H1 (cell line): ENCODE measurements at regions not wholly inside any gene's neighbourhood (a gene's known extent, or its start where the extent isn't known, plus 50 kb on each side); places are given as distances from the start of the nearest gene placed in this dataset.
A peak's percentile ranks its signal among the peaks of the same experiment; 100 is the strongest.

Experiments used
- CTCF ChIA-PET: fragments of 300-600 bp; sonication (Branson Sonifier 250); formaldehyde crosslinking; loops from one replicate; lab custom pipeline; 2021; ENCODE audit not compliant: partially characterized antibody; lab: Charles Lee
- POLR2A ChIA-PET: fragments of 300-600 bp; sonication (Branson Sonifier 250); formaldehyde crosslinking; loops from one replicate; lab custom pipeline; 2021; ENCODE audit warnings: inconsistent platforms; ENCODE audit not compliant: partially characterized antibody; lab: Charles Lee
- DNase-seq, 2 experiments: peaks; one replicate each; pipeline versions ENCODE4 v3.0.0 to v3.0.0-alpha.2; 2010 to 2022; ENCODE audit warnings: low spot score in 2 of 2, low read depth in 1 of 2, mixed read lengths in 1 of 2
- FAIRE-seq: peaks from 2 replicates; lab custom pipeline; 2011; peaks lifted over from hg19 to GRCh38; lab: Jason Lieb, UNC
- H2AFZ ChIP-seq: 2 replicates; pipeline ENCODE4 v1.8.1; 2012; ENCODE audit warnings: low read length, inconsistent platforms
- H2AK5ac ChIP-seq: 2 replicates; pipeline ENCODE4 v1.6.1; 2013; ENCODE audit warnings: low read depth, low read length
- H2BK120ac ChIP-seq: replicated peaks from 2 replicates; pipeline ENCODE3; 2013; ENCODE audit warnings: low read depth, low read length, inconsistent platforms
- H2BK12ac ChIP-seq: 2 replicates; pipeline ENCODE4 v1.6.1; 2013; ENCODE audit warnings: low read depth, low read length
- H2BK15ac ChIP-seq: 2 replicates; pipeline ENCODE4 v1.6.1; 2013; ENCODE audit warnings: low read length
- H2BK20ac ChIP-seq: 2 replicates; pipeline ENCODE4 v1.6.1; 2013; ENCODE audit warnings: low read length
- H2BK5ac ChIP-seq: 2 replicates; pipeline ENCODE4 v1.6.1; 2013; ENCODE audit warnings: low read depth, low read length
- H3K14ac ChIP-seq: 2 replicates; pipeline ENCODE4 v1.6.1; 2013; ENCODE audit warnings: inconsistent platforms; ENCODE audit not compliant: insufficient read length
- H3K18ac ChIP-seq: 2 replicates; pipeline ENCODE4 v1.6.1; 2013; ENCODE audit warnings: low read length; ENCODE audit errors: extremely low read depth
- H3K23ac ChIP-seq: 2 replicates; pipeline ENCODE4 v1.6.1; 2013; ENCODE audit warnings: inconsistent platforms; ENCODE audit not compliant: insufficient read length
- H3K23me2 ChIP-seq: 2 replicates; pipeline ENCODE4 v1.6.1; 2013; ENCODE audit warnings: low read depth, low read length
- H3K27ac ChIP-seq: 2 replicates; pipeline ENCODE4 v1.6.1; 2011; ENCODE audit warnings: low read depth, low read length, inconsistent platforms
- H3K27me3 ChIP-seq, 4 experiments: replicated peaks in 1 of 4; 1 replicate in 1 of 4; 2 replicates in 3 of 4; pipeline versions ENCODE4 v1.6.1 to v1.8.1; 2011 to 2013; ENCODE audit warnings: low read length in 3 of 4, mild to moderate bottlenecking in 3 of 4, inconsistent platforms in 2 of 4, mixed read lengths in 2 of 4, moderate library complexity in 1 of 4; ENCODE audit not compliant: control insufficient read depth in 3 of 4, insufficient read depth in 3 of 4; ENCODE audit errors: extremely low read depth in 1 of 4
- H3K36me3 ChIP-seq, 4 experiments: 2 replicates each; pipeline versions ENCODE4 v1.6.1 to v1.8.1; 2011 to 2013; ENCODE audit warnings: mild to moderate bottlenecking in 4 of 4, low read length in 3 of 4, moderate library complexity in 2 of 4, control low read depth in 1 of 4, inconsistent platforms in 1 of 4; ENCODE audit not compliant: insufficient read depth in 4 of 4, control insufficient read depth in 2 of 4
- H3K4ac ChIP-seq: replicated peaks from 2 replicates; pipeline ENCODE3; 2013; ENCODE audit warnings: low read length, low read depth, mixed read lengths, inconsistent platforms; ENCODE audit not compliant: insufficient read length
- H3K4me1 ChIP-seq, 4 experiments: replicated peaks in 1 of 4; 1 replicate in 1 of 4; 2 replicates in 3 of 4; pipeline versions ENCODE4 v1.6.1 to v1.8.1; 2011 to 2013; ENCODE audit warnings: low read length in 3 of 4, inconsistent platforms in 2 of 4, mixed read lengths in 1 of 4; ENCODE audit not compliant: insufficient read depth in 4 of 4, control insufficient read depth in 3 of 4
- H3K4me2 ChIP-seq, 2 experiments: 2 replicates each; pipeline versions ENCODE4 v1.6.1 to v1.8.1; 2011 to 2013; ENCODE audit warnings: low read depth in 2 of 2, low read length in 2 of 2, control low read depth in 1 of 2, inconsistent platforms in 1 of 2, mild to moderate bottlenecking in 1 of 2; ENCODE audit not compliant: insufficient read depth in 1 of 2
- H3K4me3 ChIP-seq, 4 experiments: fragments of 200-600, 300-600 bp in 1 of 4; sonication (generic), shearing (Covaris generic), sonication (Bioruptor Twin) in 1 of 4; 2 replicates each; pipeline versions ENCODE4 v1.5.1 to v1.8.1; 2011 to 2016; ENCODE audit warnings: low read length in 4 of 4, low read depth in 3 of 4, control low read depth in 2 of 4, inconsistent platforms in 2 of 4, mild to moderate bottlenecking in 2 of 4, mixed read lengths in 1 of 4, moderate library complexity in 1 of 4; ENCODE audit not compliant: insufficient read depth in 2 of 4; ENCODE audit errors: extremely low read depth in 1 of 4
- H3K56ac ChIP-seq: replicated peaks from 2 replicates; pipeline ENCODE3; 2013; ENCODE audit warnings: low read depth, mild to moderate bottlenecking, mixed read lengths, low read length, inconsistent platforms; ENCODE audit not compliant: insufficient read length
- H3K79me1 ChIP-seq: 2 replicates; pipeline ENCODE4 v1.6.1; 2013; ENCODE audit warnings: low read depth, low read length, control low read depth
- H3K79me2 ChIP-seq, 2 experiments: 2 replicates each; pipeline versions ENCODE4 v1.6.1 to v1.8.1; 2012 to 2013; ENCODE audit warnings: low read length in 2 of 2, mild to moderate bottlenecking in 2 of 2, inconsistent platforms in 1 of 2; ENCODE audit not compliant: insufficient read depth in 2 of 2, control insufficient read depth in 1 of 2
- H3K9ac ChIP-seq, 4 experiments: replicated peaks in 1 of 4; 1 replicate in 1 of 4; 2 replicates in 3 of 4; pipeline versions ENCODE4 v1.6.1 to v1.8.1; 2011 to 2013; ENCODE audit warnings: low read depth in 3 of 4, low read length in 3 of 4, control low read depth in 2 of 4, mild to moderate bottlenecking in 2 of 4, moderate library complexity in 2 of 4, inconsistent platforms in 1 of 4; ENCODE audit errors: extremely low read depth in 1 of 4
- H3K9me3 ChIP-seq, 2 experiments: 2 replicates each; pipeline versions ENCODE4 v1.6.1 to v1.8.1; 2012 to 2013; ENCODE audit warnings: mild to moderate bottlenecking in 2 of 2, moderate library complexity in 2 of 2, control low read depth in 1 of 2, inconsistent platforms in 1 of 2, low read depth in 1 of 2, low read length in 1 of 2, mixed read lengths in 1 of 2; ENCODE audit not compliant: insufficient read depth in 2 of 2
- H4K20me1 ChIP-seq, 2 experiments: replicated peaks in 1 of 2; 2 replicates each; pipeline versions ENCODE3 to v1.8.1; 2011 to 2013; ENCODE audit warnings: inconsistent platforms in 2 of 2, low read length in 2 of 2, mild to moderate bottlenecking in 1 of 2; ENCODE audit not compliant: insufficient read depth in 2 of 2, control insufficient read depth in 1 of 2
- H4K5ac ChIP-seq: 2 replicates; pipeline ENCODE4 v1.6.1; 2013; ENCODE audit warnings: low read length, low read depth, mixed read lengths, inconsistent platforms; ENCODE audit not compliant: insufficient read length
- H4K8ac ChIP-seq: 2 replicates; pipeline ENCODE4 v1.8.0; 2013; ENCODE audit warnings: mild to moderate bottlenecking, moderate library complexity, low read length, inconsistent platforms; ENCODE audit not compliant: insufficient read depth; ENCODE audit errors: extremely low read depth
- H4K91ac ChIP-seq: replicated peaks from 2 replicates; pipeline ENCODE3; 2013; ENCODE audit warnings: low read length, mixed read lengths, inconsistent platforms; ENCODE audit not compliant: insufficient read length
- WGBS, 2 experiments: shearing (Covaris generic) in 1 of 2; methylation state at CpG; one replicate each; pipeline versions ENCODE4 v1.1.6 to v1.1.7; 2013 to 2015; ENCODE audit warnings: low lambda C conversion rate in 2 of 2, mixed read lengths in 2 of 2, inconsistent platforms in 1 of 2, low coverage in 1 of 2, missing lambda C conversion rate in 1 of 2; ENCODE audit not compliant: insufficient replicate concordance in 2 of 2, insufficient coverage in 1 of 2, insufficient read length in 1 of 2; ENCODE audit errors: extremely low coverage in 1 of 2, missing lambda C conversion rate in 1 of 2; 5-methylcytosine and 5-hydroxymethylcytosine counted together

DNA sequence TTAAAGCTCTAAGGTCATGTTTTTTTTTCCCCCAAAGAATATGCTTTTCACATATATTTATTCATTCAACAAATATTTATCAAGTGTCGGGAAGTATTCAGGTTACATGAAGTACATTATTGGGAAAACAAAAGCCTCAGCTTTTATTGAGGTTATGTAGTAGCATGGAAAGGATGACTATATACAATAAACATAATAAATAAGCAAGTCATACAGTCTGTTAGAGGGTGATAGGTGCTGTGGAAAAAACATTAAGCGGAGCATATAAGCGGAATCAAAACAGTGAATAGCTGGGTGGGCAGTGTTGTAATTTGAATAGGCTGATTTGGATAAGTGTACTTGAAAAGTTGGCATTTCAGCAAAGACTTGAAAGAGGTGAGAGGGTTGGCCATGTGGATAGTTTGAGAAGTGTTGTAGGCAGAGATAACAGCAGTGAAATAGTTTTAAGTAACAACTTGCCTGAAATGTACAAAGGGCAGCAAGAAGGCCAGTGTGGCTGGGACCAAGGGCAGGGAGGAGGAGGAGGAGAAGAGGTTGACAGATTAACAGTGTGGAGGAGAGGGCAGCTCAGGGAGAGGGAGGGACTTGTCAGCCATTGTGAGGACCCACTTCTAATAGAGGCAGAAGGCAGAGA, 558.7 kb downstream of the SPRY1 start:
- CTCF ChIA-PET: no interaction called here
- no peak for FAIRE-seq

More for the DNA sequence above, 558.7 kb downstream of the SPRY1 start:
- Histone ChIP-seq H3K18ac (no peak overlapping the region), H3K4me2 (no peak overlapping the region), H3K79me1 (no peaks in the 10 kb centered on the region), H4K91ac (no peak overlapping the region), H2BK20ac (peak overlapping the region; percentile 51; the same call in 1 of the 2 replicates), H3K4me3 (no peak overlapping the region), H3K9ac (no peak overlapping the region), H3K27ac (no peak overlapping the region), H3K23me2 (no peaks in the 10 kb centered on the region), H3K27me3 (no peaks in the 10 kb centered on the region), H3K36me3 (peaks cover 0 to 3% (median 0%) of the 10 kb centered on the region in 4 experiments; a peak in 2 of 8 replicates), H4K8ac (no peak overlapping the region), H2BK120ac (no peak overlapping the region), H3K79me2 (no peaks in the 10 kb centered on the region), H3K4ac (no peak overlapping the region), H4K20me1 (no peaks in the 10 kb centered on the region), H2BK15ac (0 out of 2 replicates have a peak overlapping the region, but pooled peaks have one; percentile 74), H4K5ac (no peak overlapping the region), H3K4me1 (peaks cover 0 to 7% (median 3%) of the 10 kb centered on the region in 4 experiments; a peak in 3 of 7 replicates), H3K9me3 (no peaks in the 10 kb centered on the region; a peak in 1 of 4 replicates), H3K23ac (no peak overlapping the region), H3K56ac (no peak overlapping the region), H2BK5ac (no peak overlapping the region), H2AK5ac (no peak overlapping the region), H2AFZ (no peak overlapping the region), H2BK12ac (no peak overlapping the region; the same call in 1 of the 2 replicates), H3K14ac (no peak overlapping the region)
- 96% methylated on average over 3 of the region's 3 CpGs; no CpG with 5 or more reads in 1 of the 2 experiments for WGBS, 2 experiments
- DNase-seq: no peak
- POLR2A ChIA-PET: no interaction called here
